Right lobe of liver (tissue), 6 donors: ENCODE measurements at regions not wholly inside any gene's neighbourhood (a gene's known extent, or its start where the extent isn't known, plus 50 kb on each side); places are given as distances from the start of the nearest gene placed in this dataset.

Source experiments
- ATAC-seq, 4 donors: fragments of 200-7000 bp; cut with Tn5 transposase; one replicate each; pipeline ENCODE4 v1.9.1; 2020; ENCODE audit warnings: mild to moderate bottlenecking in 4 of 4, moderate library complexity in 4 of 4
- DNase-seq, 3 donors: peaks; one replicate each; pipeline ENCODE4 v3.0.0-alpha.2; 2020
- H3K27ac ChIP-seq, 3 donors: fragments of 200-600 bp; one replicate each; pipeline ENCODE4 v1.8.0; 2022
- H3K27me3 ChIP-seq, 2 donors: fragments of 200-600 bp; one replicate each; pipeline ENCODE4 v1.8.0; 2022
- H3K36me3 ChIP-seq, 4 donors: fragments of 200-600 bp; sonication (generic) in 1 of 4; one replicate each; pipeline versions ENCODE4 v1.5.1 to v1.8.0; 2017 to 2022; ENCODE audit warnings: control low read depth in 1 of 4
- H3K4me1 ChIP-seq, 4 donors: fragments of 200-600 bp; sonication (generic) in 1 of 4; one replicate each; pipeline versions ENCODE4 v1.5.1 to v1.8.0; 2017 to 2022; ENCODE audit warnings: control low read depth in 1 of 4
- H3K4me3 ChIP-seq, 3 donors: fragments of 200-600 bp; one replicate each; pipeline ENCODE4 v1.8.0; 2022
- H3K9me3 ChIP-seq, 4 donors: fragments of 200-600 bp; sonication (generic) in 1 of 4; one replicate each; pipeline versions ENCODE4 v1.5.1 to v1.8.0; 2017 to 2022; ENCODE audit warnings: control low read depth in 1 of 4
- POLR2A ChIP-seq: fragments of 450-650 bp; IDR thresholded peaks from one replicate; pipeline ENCODE4 v1.6.1; 2017; ENCODE audit warnings: antibody characterized with exemption, mild to moderate bottlenecking
- WGBS: methylation state at CpG from one replicate; pipeline ENCODE4 v1.1.6; 2018; ENCODE audit warnings: low coverage, low lambda C conversion rate; ENCODE audit not compliant: insufficient coverage; ENCODE audit errors: missing lambda C conversion rate; 5-methylcytosine and 5-hydroxymethylcytosine counted together
- intact Hi-C, 2 donors: fragments of 100-400 bp; cut with DNase I; formaldehyde crosslinking; loops; one replicate each; pipeline versions ENCODE4 v1.11.2 to v1.14.1; 2022
- TF ChIP-seq, protein P1 (sequence below), 4 donors: fragments of 200-600 bp in 3 of 4; fragments of 450-650 bp in 1 of 4; IDR thresholded peaks; one replicate each; pipeline versions ENCODE4 v1.5.1 to v1.8.0; 2016 to 2022; ENCODE audit warnings: antibody characterized with exemption in 4 of 4, mild to moderate bottlenecking in 2 of 4
- donor health status: DM: no; HTN: yes; CAD: no.
- donor health status: DM: no; HTN: no; CAD: no.
- donor health status: DM: no; HTN: no; CAD: no.
- donor health status: DM: no; HTN: yes; CAD: no.
- donor health status: DM: no; HTN: yes; CAD: no.

DNA sequence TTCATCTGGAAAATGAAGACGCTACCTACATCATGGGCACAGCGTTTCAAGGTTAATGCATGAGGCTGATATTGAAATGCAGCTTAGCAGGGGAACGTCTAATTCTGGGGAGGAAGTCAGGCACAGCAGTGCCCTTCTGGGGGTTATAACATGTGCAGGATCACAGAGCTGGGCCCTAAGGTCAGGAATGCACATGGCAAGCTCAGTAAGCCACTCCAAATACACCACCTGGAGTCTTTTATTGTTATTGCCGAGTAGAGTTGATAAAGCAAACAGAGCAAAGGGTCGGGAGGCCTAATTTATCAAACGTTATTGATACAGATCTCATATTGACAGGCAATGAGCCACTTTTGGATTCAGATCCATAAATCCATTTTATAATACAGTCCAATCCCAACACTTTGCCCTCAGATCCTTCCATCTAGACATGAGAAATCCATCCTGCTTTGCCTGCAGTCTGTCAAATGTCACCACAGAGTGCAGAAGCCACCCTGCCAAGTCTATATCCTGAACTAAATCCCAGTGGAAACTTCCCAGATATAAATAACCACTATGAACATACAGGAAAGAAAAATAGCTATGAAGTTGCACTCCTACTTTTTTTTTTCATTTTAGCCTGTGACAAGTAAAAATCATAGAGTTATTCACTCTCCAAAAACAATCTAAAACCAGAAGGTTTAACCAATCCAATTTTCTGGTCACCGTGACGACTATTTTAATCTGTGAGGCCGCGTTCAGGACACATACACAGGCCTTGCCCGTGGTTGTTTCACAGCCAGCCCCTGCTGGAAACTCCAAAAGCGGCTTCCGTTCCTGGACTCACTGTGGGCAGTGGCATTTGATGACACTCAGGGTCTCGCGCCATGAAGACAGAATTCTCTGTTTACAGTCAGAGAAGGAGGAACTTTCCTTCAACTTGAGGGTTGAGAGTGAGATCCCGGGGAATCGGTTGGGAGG is 335.4 kb downstream of the DHX15 start:
- intact Hi-C loops: no loop called here
- Histone ChIP-seq H3K27me3 (no peaks in the 10 kb centered on the region), H3K36me3 (no peaks in the 10 kb centered on the region), H3K4me1 (no peaks in the 10 kb centered on the region), H3K9me3 (no peaks in the 10 kb centered on the region), H3K27ac (peak overlapping the region in 1 of 3 donors; percentile 19), H3K4me3 (no peak overlapping the region)
- DNase-seq (no peak), ATAC-seq (peak in 3 of 4 donors; percentile 11 to 40 (median 22))
- 71% methylated on average over 13 of the region's 17 CpGs for WGBS
- TF ChIP-seq, protein P1, sequence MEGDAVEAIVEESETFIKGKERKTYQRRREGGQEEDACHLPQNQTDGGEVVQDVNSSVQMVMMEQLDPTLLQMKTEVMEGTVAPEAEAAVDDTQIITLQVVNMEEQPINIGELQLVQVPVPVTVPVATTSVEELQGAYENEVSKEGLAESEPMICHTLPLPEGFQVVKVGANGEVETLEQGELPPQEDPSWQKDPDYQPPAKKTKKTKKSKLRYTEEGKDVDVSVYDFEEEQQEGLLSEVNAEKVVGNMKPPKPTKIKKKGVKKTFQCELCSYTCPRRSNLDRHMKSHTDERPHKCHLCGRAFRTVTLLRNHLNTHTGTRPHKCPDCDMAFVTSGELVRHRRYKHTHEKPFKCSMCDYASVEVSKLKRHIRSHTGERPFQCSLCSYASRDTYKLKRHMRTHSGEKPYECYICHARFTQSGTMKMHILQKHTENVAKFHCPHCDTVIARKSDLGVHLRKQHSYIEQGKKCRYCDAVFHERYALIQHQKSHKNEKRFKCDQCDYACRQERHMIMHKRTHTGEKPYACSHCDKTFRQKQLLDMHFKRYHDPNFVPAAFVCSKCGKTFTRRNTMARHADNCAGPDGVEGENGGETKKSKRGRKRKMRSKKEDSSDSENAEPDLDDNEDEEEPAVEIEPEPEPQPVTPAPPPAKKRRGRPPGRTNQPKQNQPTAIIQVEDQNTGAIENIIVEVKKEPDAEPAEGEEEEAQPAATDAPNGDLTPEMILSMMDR (IDR thresholded peaks at IDR 0.05): no peak

DNA sequence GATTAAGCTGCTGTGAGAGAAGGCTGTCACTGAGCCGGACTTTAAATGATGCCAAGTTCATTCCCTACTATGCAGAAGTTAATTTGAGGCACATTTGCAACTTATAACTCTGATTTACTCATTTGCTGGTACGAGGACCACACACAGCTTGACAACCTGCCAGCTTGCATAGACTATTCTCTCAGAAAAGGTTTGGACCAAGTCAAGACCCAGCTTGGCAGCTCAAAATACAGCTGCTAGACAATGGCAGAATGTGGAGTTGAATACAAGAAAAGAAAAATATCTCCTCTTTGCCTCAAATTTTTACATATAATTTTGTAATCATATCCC is 338.9 kb downstream of the DHX15 start:
- H3K27me3 ChIP-seq: no peaks in the 10 kb centered on the region
- H3K4me3 ChIP-seq: no peak overlapping the region
- ATAC-seq: no peak
- no CpG with 5 or more reads among the region's 2 CpGs for WGBS
- H3K27ac ChIP-seq: no peak overlapping the region
- no peaks in the 10 kb centered on the region for H3K9me3 ChIP-seq
- TF ChIP-seq, protein P1 (IDR thresholded peaks at IDR 0.05): no peak
- TF ChIP-seq POLR2A: no peak
- H3K36me3 ChIP-seq: no peaks in the 10 kb centered on the region
- no peak for DNase-seq
- intact Hi-C loops: no loop called here
- H3K4me1 ChIP-seq: peaks cover 0 to 11% (median 0%) of the 10 kb centered on the region in 4 donors

DNA sequence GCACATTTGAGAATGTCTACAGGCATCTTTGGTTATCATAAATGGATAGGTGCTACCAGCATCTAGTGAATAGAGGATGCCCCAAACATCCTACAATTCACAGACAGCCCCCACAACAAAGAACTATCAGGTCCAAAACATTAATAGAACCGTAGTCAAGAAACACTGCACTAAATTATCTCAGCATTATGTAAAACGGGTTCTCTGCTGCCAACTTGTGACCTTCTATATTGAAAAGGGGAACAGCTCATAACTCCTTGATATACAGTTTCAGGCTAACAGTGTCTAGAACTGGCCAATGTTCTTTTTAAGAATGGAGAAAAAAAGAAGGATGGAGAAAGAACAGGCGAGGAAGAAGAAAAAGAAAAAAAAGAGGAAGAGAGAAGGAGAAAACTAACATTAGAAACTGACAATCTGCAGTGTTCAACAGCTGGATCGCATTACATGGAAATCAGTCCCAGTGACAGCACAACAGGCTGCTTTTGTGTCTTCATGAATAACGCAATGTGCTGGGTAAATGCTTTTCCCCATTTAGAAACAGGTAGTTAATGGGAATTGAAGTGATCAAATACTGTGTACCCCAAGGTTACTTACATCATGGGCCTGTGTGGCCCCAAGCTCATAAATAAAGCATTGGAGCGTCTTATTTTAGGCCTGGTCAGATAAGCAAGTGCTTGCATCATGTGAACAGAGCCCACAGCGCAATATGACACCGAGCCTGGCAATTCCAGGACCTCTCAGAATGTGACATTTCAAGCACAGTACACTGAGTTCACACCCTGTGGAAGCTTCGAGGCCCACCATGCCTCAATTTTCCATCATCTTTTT is 339.5 kb downstream of the DHX15 start:
- peaks cover 0 to 15% (median 0%) of the 10 kb centered on the region in 4 donors for H3K4me1 ChIP-seq
- no peak overlapping the region for H3K4me3 ChIP-seq
- no peaks in the 10 kb centered on the region for H3K9me3 ChIP-seq
- H3K27me3 ChIP-seq: no peaks in the 10 kb centered on the region
- DNase-seq: no peak
- intact Hi-C loops: no loop called here
- 76% methylated on average over 9 of the region's 9 CpGs for WGBS
- TF ChIP-seq, protein P1 (IDR thresholded peaks at IDR 0.05): no peak
- TF ChIP-seq POLR2A: no peak
- H3K36me3 ChIP-seq: no peaks in the 10 kb centered on the region
- H3K27ac ChIP-seq: no peak overlapping the region
- no peak for ATAC-seq

DNA sequence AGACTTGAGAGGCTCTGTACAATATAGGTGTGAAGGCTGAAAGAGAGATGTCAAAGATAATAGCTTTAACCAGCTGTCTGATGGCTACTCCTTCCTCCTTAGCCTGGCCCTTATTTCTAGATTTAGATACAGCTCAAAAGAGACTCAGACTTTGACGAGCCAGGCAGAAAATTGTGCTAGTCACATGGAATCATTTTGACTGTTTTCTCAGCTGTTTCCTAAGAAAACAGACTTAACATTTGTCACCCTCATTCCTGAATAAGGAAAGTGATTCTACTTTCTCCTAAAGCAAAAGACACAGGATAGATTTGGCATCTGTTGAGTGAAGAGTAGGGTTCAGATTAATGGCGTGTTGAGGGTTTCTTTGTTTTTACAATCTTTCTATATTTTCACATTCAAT is 340.7 kb downstream of the DHX15 start:
- H3K9me3 ChIP-seq: no peaks in the 10 kb centered on the region
- intact Hi-C loops: no loop called here
- H3K36me3 ChIP-seq: no peaks in the 10 kb centered on the region
- no peak overlapping the region for H3K27ac ChIP-seq
- H3K4me1 ChIP-seq: peaks cover 0 to 15% (median 0%) of the 10 kb centered on the region in 4 donors
- WGBS: 65% methylated on average over 2 of the region's 2 CpGs
- TF ChIP-seq POLR2A: no peak
- TF ChIP-seq, protein P1 (IDR thresholded peaks at IDR 0.05): no peak
- H3K27me3 ChIP-seq: no peaks in the 10 kb centered on the region
- DNase-seq: no peak
- H3K4me3 ChIP-seq: no peak overlapping the region
- no peak for ATAC-seq
